HEK293 (cell line): ENCODE measurements at regions not wholly inside any gene's neighbourhood (a gene's known extent, or its start where the extent isn't known, plus 50 kb on each side); places are given as distances from the start of the nearest gene placed in this dataset.

Experiments used
- CTCF ChIA-PET: fragments of 350-600 bp; formaldehyde crosslinking; extraction: SDS; loops from one replicate; lab custom pipeline; 2021; ENCODE audit warnings: antibody characterized with exemption; lab: Yijun Ruan, JAX
- POLR2A ChIA-PET: fragments of 300-600 bp; formaldehyde crosslinking; extraction: SDS; loops from one replicate; lab custom pipeline; 2020; ENCODE audit warnings: antibody characterized with exemption, inconsistent platforms; lab: Yijun Ruan, JAX
- H3K27ac ChIP-seq: fragments of 200-500 bp; sonication (Bioruptor generic); 2 replicates; pipeline ENCODE4 v1.5.1; 2014; ENCODE audit warnings: low read depth, low read length, control low read depth, inconsistent platforms; ENCODE audit errors: extremely low read depth
- H3K36me3 ChIP-seq, 2 experiments: fragments of 200-500 bp in 1 of 2; sonication (Bioruptor generic) in 1 of 2; 1 replicate in 1 of 2; 2 replicates in 1 of 2; pipeline ENCODE4 v1.5.1; 2014 to 2017; ENCODE audit warnings: inconsistent platforms in 2 of 2, low read length in 2 of 2; ENCODE audit not compliant: control insufficient read depth in 2 of 2, insufficient read depth in 1 of 2
- H3K4me1 ChIP-seq: fragments of 200-500 bp; sonication (Bioruptor generic); 2 replicates; pipeline ENCODE4 v1.5.1; 2014; ENCODE audit warnings: mild to moderate bottlenecking, low read length, inconsistent platforms; ENCODE audit not compliant: control insufficient read depth, insufficient read depth
- H3K4me3 ChIP-seq: 2 replicates; pipeline ENCODE4 v1.5.1; 2011; ENCODE audit warnings: low read depth, mild to moderate bottlenecking, control low read depth, low read length, moderate library complexity
- H3K9me3 ChIP-seq: fragments of 200-500 bp; sonication (Bioruptor generic); 2 replicates; pipeline ENCODE4 v1.5.1; 2014; ENCODE audit warnings: low read depth, low read length, inconsistent platforms; ENCODE audit not compliant: control insufficient read depth, insufficient read depth
- BCL11A ChIP-seq: fragments of 450-650 bp; formaldehyde crosslinking; IDR thresholded peaks from 2 replicates; pipeline ENCODE4 v1.5.1; 2016; ENCODE audit warnings: low read depth, missing biosample characterization, missing genetic modification characterization
- OVOL3 ChIP-seq: fragments of 450-650 bp; formaldehyde crosslinking; IDR thresholded peaks from 2 replicates; pipeline ENCODE4 v1.5.1; 2016; ENCODE audit warnings: missing biosample characterization, missing genetic modification characterization
- PRDM1 ChIP-seq: fragments of 450-650 bp; formaldehyde crosslinking; IDR thresholded peaks from 2 replicates; pipeline ENCODE4; 2016; ENCODE audit warnings: missing biosample characterization, missing genetic modification characterization
- SP2 ChIP-seq: fragments of 450-650 bp; formaldehyde crosslinking; IDR thresholded peaks from 2 replicates; pipeline ENCODE4 v1.5.1; 2016; ENCODE audit warnings: missing biosample characterization, missing genetic modification characterization
- SP3 ChIP-seq: fragments of 450-650 bp; formaldehyde crosslinking; IDR thresholded peaks from 2 replicates; pipeline ENCODE4 v1.5.1; 2016; ENCODE audit warnings: missing biosample characterization, missing genetic modification characterization
- TSHZ1 ChIP-seq: fragments of 450-650 bp; formaldehyde crosslinking; IDR thresholded peaks from 2 replicates; pipeline ENCODE4 v1.5.1; 2016; ENCODE audit warnings: missing biosample characterization, missing genetic modification characterization, borderline replicate concordance
- ZNF155 ChIP-seq: fragments of 450-650 bp; formaldehyde crosslinking; IDR thresholded peaks from 2 replicates; pipeline ENCODE4 v1.5.1; 2016; ENCODE audit warnings: missing biosample characterization, missing genetic modification characterization
- ZNF175 ChIP-seq: fragments of 450-650 bp; formaldehyde crosslinking; IDR thresholded peaks from 2 replicates; pipeline ENCODE4 v1.5.1; 2016; ENCODE audit warnings: missing biosample characterization, missing genetic modification characterization
- ZNF221 ChIP-seq: fragments of 450-650 bp; formaldehyde crosslinking; IDR thresholded peaks from 2 replicates; pipeline ENCODE4 v1.5.1; 2017; ENCODE audit warnings: missing biosample characterization, missing genetic modification characterization, borderline replicate concordance
- ZNF248 ChIP-seq: fragments of 450-650 bp; formaldehyde crosslinking; IDR thresholded peaks from 2 replicates; pipeline ENCODE4 v1.5.1; 2017; ENCODE audit warnings: missing biosample characterization, missing genetic modification characterization
- ZNF48 ChIP-seq: fragments of 450-650 bp; formaldehyde crosslinking; IDR thresholded peaks from 2 replicates; pipeline ENCODE4 v1.5.1; 2016; ENCODE audit warnings: missing biosample characterization, missing genetic modification characterization
- ZNF571 ChIP-seq: fragments of 450-650 bp; formaldehyde crosslinking; IDR thresholded peaks from 2 replicates; pipeline ENCODE4 v1.5.0; 2017; ENCODE audit warnings: missing biosample characterization, missing genetic modification characterization
- ZNF580 ChIP-seq: fragments of 450-650 bp; formaldehyde crosslinking; IDR thresholded peaks from 2 replicates; pipeline ENCODE4 v1.5.1; 2016; ENCODE audit warnings: missing biosample characterization, missing genetic modification characterization
- ZNF626 ChIP-seq: fragments of 450-650 bp; sonication (Bioruptor Pico); formaldehyde crosslinking; IDR thresholded peaks from 2 replicates; pipeline ENCODE4 v1.5.1; 2018; ENCODE audit warnings: missing biosample characterization, missing genetic modification characterization, inconsistent platforms
- ZNF629 ChIP-seq: fragments of 450-650 bp; formaldehyde crosslinking; IDR thresholded peaks from 2 replicates; pipeline ENCODE4 v1.5.1; 2017; ENCODE audit warnings: missing biosample characterization, missing genetic modification characterization
- ZNF639 ChIP-seq: fragments of 450-650 bp; formaldehyde crosslinking; IDR thresholded peaks from 2 replicates; pipeline ENCODE4 v1.5.1; 2016; ENCODE audit warnings: missing biosample characterization, missing genetic modification characterization
- ZNF791 ChIP-seq: fragments of 450-650 bp; formaldehyde crosslinking; IDR thresholded peaks from 2 replicates; pipeline ENCODE4 v1.5.1; 2016; ENCODE audit warnings: missing biosample characterization, missing genetic modification characterization
- ZNF792 ChIP-seq: fragments of 450-650 bp; formaldehyde crosslinking; IDR thresholded peaks from 2 replicates; pipeline ENCODE4 v1.5.1; 2016; ENCODE audit warnings: missing biosample characterization, missing genetic modification characterization
- TF ChIP-seq, protein P1 (sequence below): fragments of 450-650 bp; formaldehyde crosslinking; IDR thresholded peaks from 2 replicates; pipeline ENCODE4 v1.5.1; 2016; ENCODE audit warnings: missing biosample characterization, missing genetic modification characterization

DNA sequence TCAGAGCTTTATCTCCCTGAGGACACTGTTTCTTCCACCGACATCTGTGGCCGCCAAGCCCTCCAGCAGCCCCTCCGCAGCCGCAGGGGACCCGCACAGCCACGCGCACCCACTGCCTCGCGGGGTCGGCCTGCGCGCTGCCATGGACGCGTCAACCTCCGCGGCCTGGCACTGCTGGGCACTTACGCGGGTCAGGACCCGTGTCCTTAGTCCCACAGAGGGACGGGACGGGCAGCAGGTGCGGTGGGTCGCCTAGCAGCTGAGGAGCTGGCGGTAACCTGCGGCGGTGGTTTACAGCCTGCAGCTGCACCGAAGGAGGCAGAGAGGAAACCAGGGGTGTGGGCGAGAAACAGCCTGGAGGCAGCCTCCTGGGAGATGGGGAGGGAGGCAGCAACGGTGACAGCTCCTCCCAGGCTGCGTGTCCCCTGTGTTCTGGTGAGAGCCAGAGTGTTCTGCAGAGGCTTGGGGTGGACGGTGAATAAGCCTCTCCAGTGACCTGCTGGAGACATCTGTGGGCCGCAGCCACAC lies 61.3 kb downstream of the SEC61G start:
- TF ChIP-seq ZNF580 (tag by site-specific recombination) = no peak
- TF ChIP-seq, all 188 proteins: peak for 0
- Histone ChIP-seq H3K27ac (no peak overlapping the region), H3K9me3 (no peaks in the 10 kb centered on the region), H3K4me1 (no peaks in the 10 kb centered on the region), H3K36me3 (no peaks in the 10 kb centered on the region), H3K4me3 (no peak overlapping the region)
- POLR2A ChIA-PET = no interaction called here
- CTCF ChIA-PET = no interaction called here

- no peaks in the 10 kb centered on the region for H3K36me3 ChIP-seq
Observed at GRCh38 chr7:54690892-54691291, 68.1 kb downstream of the SEC61G start.

More at GRCh38 chr7:54690892-54691291, 68.1 kb downstream of the SEC61G start:
- Histone ChIP-seq H3K27ac (no peak overlapping the region), H3K4me3 (no peak overlapping the region), H3K4me1 (no peaks in the 10 kb centered on the region), H3K9me3 (no peaks in the 10 kb centered on the region)
- ChIA-PET CTCF (no interaction called here), POLR2A (no interaction called here)
- TF ChIP-seq PRDM1 (no peak), ZNF571 (no peak), ZNF626 (tag by site-specific recombination) (no peak), ZNF792 (tag by site-specific recombination) (no peak), SP3 (tag by site-specific recombination) (no peak), ZNF175 (tag by site-specific recombination) (no peak), ZNF221 (tag by site-specific recombination) (no peak), TSHZ1 (tag by site-specific recombination) (no peak), ZNF155 (tag by site-specific recombination) (no peak), OVOL3 (no peak), SP2 (tag by site-specific recombination) (no peak), ZNF791 (tag by site-specific recombination) (no peak), ZNF639 (tag by site-specific recombination) (no peak), ZNF48 (tag by site-specific recombination) (no peak), BCL11A (tag by site-specific recombination) (no peak), ZNF248 (tag by site-specific recombination) (no peak), ZNF629 (no peak)
- TF ChIP-seq, protein P1, sequence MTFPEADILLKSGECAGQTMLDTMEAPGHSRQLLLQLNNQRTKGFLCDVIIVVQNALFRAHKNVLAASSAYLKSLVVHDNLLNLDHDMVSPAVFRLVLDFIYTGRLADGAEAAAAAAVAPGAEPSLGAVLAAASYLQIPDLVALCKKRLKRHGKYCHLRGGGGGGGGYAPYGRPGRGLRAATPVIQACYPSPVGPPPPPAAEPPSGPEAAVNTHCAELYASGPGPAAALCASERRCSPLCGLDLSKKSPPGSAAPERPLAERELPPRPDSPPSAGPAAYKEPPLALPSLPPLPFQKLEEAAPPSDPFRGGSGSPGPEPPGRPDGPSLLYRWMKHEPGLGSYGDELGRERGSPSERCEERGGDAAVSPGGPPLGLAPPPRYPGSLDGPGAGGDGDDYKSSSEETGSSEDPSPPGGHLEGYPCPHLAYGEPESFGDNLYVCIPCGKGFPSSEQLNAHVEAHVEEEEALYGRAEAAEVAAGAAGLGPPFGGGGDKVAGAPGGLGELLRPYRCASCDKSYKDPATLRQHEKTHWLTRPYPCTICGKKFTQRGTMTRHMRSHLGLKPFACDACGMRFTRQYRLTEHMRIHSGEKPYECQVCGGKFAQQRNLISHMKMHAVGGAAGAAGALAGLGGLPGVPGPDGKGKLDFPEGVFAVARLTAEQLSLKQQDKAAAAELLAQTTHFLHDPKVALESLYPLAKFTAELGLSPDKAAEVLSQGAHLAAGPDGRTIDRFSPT (tag by site-specific recombination) = no peak
